Sigmoid colon (tissue), 6 donors: ENCODE measurements at regions not wholly inside any gene's neighbourhood (a gene's known extent, or its start where the extent isn't known, plus 50 kb on each side); places are given as distances from the start of the nearest gene placed in this dataset.

Experiments
- DNase-seq: peaks from one replicate; pipeline ENCODE4 v3.0.0-alpha.2; 2019
- H3K27ac ChIP-seq, 4 donors: fragments of 200-600 bp; sonication (generic); one replicate each; pipeline ENCODE4 v1.5.1; 2016 to 2019; ENCODE audit warnings: mild to moderate bottlenecking in 1 of 4
- H3K27me3 ChIP-seq, 3 donors: fragments of 200-600 bp; sonication (generic); one replicate each; pipeline ENCODE4 v1.5.1; 2019; ENCODE audit warnings: mild to moderate bottlenecking in 1 of 3
- H3K36me3 ChIP-seq, 4 donors: fragments of 200-600 bp; sonication (generic); one replicate each; pipeline ENCODE4 v1.5.1; 2016 to 2019
- H3K4me1 ChIP-seq, 4 donors: fragments of 200-600 bp; sonication (generic); one replicate each; pipeline ENCODE4 v1.5.1; 2017 to 2019
- H3K4me3 ChIP-seq, 4 donors: fragments of 200-600 bp; sonication (generic); one replicate each; pipeline ENCODE4 v1.5.1; 2017 to 2019; ENCODE audit warnings: mild to moderate bottlenecking in 2 of 4, moderate library complexity in 1 of 4
- H3K9me3 ChIP-seq, 4 donors: fragments of 200-600 bp in 3 of 4; sonication (generic) in 3 of 4; one replicate each; pipeline versions ENCODE4 v1.5.1 to v1.6.1; 2013 to 2019
- EP300 ChIP-seq, 4 donors: sonication (generic); formaldehyde crosslinking; IDR thresholded peaks; one replicate each; pipeline ENCODE4 v1.6.1; 2017; ENCODE audit warnings: antibody characterized with exemption in 4 of 4
- POLR2A ChIP-seq, 2 donors: fragments of 450-650 bp; IDR thresholded peaks; one replicate each; pipeline ENCODE4 v1.6.1; 2016; ENCODE audit warnings: antibody characterized with exemption in 2 of 2, mild to moderate bottlenecking in 2 of 2, moderate library complexity in 2 of 2
- POLR2AphosphoS5 ChIP-seq, 4 donors: sonication (generic); formaldehyde crosslinking; IDR thresholded peaks; one replicate each; pipeline ENCODE4 v1.6.1; 2017; ENCODE audit warnings: antibody characterized with exemption in 4 of 4
- WGBS, 2 donors: extraction: QIAGEN DNeasy Blood & Tissue Kit; methylation state at CpG; one replicate each; pipeline ENCODE4 v1.1.7; 2013; 5-methylcytosine and 5-hydroxymethylcytosine counted together
- intact Hi-C: fragments of 100-400 bp; cut with DNase I; formaldehyde crosslinking; loops from one replicate; pipeline ENCODE4 v1.15.1; 2023
- TF ChIP-seq, protein P1 (sequence below), 4 experiments: fragments of 450-650 bp in 3 of 4; fragments of 200-600 bp in 1 of 4; IDR thresholded peaks; one replicate each; pipeline ENCODE4 v1.5.1; 2016 to 2019; ENCODE audit warnings: antibody characterized with exemption in 4 of 4, mild to moderate bottlenecking in 3 of 4, moderate library complexity in 2 of 4
- donor health status: healthy with polysubstance abuse.
- donor health status: healthy.

DNA sequence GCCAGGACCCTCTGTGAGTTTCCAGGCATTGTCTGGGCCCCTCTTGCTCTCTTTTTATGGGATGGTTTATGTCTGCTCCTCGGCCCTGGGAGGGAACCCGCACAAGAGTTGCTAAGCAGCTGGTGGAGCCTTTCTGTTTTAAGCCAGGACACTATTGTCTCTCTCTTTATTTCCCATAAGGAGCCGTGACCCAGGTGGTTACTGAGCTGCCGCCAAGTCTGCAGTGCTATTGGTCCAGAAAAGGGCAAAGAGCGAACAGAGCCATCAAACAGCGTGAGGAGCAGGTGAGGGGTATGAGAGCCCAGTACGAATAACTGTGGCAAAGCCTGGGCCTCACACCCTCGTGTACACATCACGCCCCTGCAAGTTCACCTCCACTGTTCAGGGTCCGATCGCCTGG, 280.2 kb downstream of the SHQ1 start:
- Histone ChIP-seq H3K27me3 (no peaks in the 10 kb centered on the region), H3K27ac (no peak overlapping the region), H3K4me1 (no peaks in the 10 kb centered on the region), H3K36me3 (no peaks in the 10 kb centered on the region), H3K9me3 (no peaks in the 10 kb centered on the region), H3K4me3 (no peak overlapping the region)
- no peak for TF ChIP-seq EP300 (IDR thresholded peaks at IDR 0.05)
- intact Hi-C loops: no loop called here
- DNase-seq: no peak
- 22 to 74% methylated on average over 11 of the region's 11 CpGs for WGBS, 2 donors

DNA sequence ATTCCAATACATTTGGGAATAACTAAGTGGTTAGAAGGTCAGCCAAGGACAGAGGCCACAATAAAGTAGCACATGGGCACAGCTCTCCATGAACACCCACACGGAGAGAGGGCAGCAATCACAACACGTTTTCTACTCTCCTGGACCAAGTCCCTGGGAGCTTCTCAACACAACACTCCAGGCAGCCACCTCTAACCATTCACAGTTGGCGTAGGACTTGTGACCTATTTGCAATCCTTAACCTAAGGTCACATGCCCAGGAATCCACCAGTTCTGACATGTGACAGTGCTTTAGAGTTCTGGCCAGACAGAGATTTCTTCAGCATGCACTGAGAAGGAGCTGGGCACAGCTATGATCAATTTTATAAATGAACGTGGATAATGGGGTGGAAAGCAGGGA, 280.8 kb downstream of the SHQ1 start:
- TF ChIP-seq POLR2AphosphoS5 (IDR thresholded peaks at IDR 0.05) (no peak), EP300 (IDR thresholded peaks at IDR 0.05) (no peak), POLR2A (IDR thresholded peaks at IDR 0.05) (no peak)
- TF ChIP-seq, protein P1, sequence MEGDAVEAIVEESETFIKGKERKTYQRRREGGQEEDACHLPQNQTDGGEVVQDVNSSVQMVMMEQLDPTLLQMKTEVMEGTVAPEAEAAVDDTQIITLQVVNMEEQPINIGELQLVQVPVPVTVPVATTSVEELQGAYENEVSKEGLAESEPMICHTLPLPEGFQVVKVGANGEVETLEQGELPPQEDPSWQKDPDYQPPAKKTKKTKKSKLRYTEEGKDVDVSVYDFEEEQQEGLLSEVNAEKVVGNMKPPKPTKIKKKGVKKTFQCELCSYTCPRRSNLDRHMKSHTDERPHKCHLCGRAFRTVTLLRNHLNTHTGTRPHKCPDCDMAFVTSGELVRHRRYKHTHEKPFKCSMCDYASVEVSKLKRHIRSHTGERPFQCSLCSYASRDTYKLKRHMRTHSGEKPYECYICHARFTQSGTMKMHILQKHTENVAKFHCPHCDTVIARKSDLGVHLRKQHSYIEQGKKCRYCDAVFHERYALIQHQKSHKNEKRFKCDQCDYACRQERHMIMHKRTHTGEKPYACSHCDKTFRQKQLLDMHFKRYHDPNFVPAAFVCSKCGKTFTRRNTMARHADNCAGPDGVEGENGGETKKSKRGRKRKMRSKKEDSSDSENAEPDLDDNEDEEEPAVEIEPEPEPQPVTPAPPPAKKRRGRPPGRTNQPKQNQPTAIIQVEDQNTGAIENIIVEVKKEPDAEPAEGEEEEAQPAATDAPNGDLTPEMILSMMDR (IDR thresholded peaks at IDR 0.05): no peak
- Histone ChIP-seq H3K9me3 (no peaks in the 10 kb centered on the region), H3K36me3 (no peaks in the 10 kb centered on the region), H3K27me3 (no peaks in the 10 kb centered on the region), H3K27ac (no peak overlapping the region), H3K4me1 (no peaks in the 10 kb centered on the region), H3K4me3 (no peak overlapping the region)
- intact Hi-C loops: no loop called here
- 85 to 86% methylated on average over 4 of the region's 4 CpGs for WGBS, 2 donors
- no peak for DNase-seq

DNA sequence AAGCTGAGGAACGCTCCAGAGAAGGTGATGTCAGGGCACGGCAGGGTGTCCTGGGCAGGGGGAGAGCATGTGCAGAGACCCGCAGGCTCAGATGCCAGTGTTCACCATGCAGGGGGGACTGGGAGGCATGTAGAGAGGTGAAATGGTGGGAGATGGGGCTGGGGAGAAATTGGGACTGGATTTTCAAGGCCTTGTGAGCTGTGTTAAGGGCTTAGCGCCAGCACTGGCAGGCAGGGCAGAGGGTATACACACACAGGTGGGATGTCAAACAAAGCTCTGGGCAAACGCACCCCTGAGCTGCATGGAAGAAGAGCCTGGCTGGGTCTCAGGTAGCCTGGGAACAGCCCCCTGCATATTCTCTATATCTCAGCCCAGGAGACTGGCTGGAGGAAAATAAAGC, 282.7 kb downstream of the SHQ1 start:
- no peak overlapping the region for H3K4me3 ChIP-seq

DNA sequence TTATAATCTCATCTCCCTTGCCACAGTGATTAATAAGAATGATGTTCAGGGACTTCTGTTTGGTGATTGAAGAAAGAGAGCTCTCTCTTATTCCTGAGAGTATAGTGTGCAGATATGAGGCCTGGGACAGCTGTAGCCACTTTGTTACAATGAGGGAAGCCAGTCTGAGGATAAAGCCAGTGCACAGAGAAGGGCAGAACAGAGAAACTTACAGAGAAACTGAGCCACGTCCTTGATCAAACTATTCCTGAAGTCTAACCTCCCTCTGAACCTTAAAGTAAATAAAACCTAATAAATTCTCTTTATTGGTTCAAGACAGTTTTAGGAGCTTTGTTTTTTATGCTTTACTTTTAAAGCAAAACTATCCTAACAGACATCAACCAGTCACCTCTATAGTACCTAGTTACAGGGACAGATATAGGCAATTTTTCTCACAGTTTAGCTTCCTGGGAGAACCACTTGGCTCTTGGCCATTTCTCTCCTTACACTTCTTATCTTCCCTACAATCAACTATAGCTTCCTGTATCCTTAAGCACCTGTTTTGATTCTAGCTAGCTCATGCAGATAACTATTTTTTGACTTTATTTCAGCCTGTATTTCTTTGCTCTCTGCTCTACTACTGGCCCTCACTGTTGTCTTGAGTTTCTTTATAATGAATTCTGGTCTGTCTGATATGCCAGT, 284.4 kb downstream of the SHQ1 start:
- H3K9me3 ChIP-seq: peaks cover 0 to 4% (median 0%) of the 10 kb centered on the region in 4 donors
- no peaks in the 10 kb centered on the region for H3K27me3 ChIP-seq
- no peaks in the 10 kb centered on the region for H3K36me3 ChIP-seq
- intact Hi-C loops: no loop called here
- WGBS, 2 donors: 37 to 78% methylated on average over 1 of the region's 1 CpG
- no peak for DNase-seq
- H3K4me3 ChIP-seq: no peak overlapping the region
- no peaks in the 10 kb centered on the region for H3K4me1 ChIP-seq
- H3K27ac ChIP-seq: no peak overlapping the region
- TF ChIP-seq POLR2AphosphoS5 (IDR thresholded peaks at IDR 0.05) (no peak), EP300 (IDR thresholded peaks at IDR 0.05) (no peak), POLR2A (IDR thresholded peaks at IDR 0.05) (no peak)
- TF ChIP-seq, protein P1 (IDR thresholded peaks at IDR 0.05): no peak

More for the DNA sequence above, 282.7 kb downstream of the SHQ1 start:
- no peak for DNase-seq
- WGBS, 2 donors: 97 to 98% methylated on average over 5 of the region's 5 CpGs
- Histone ChIP-seq H3K9me3 (peaks cover 0 to 4% (median 0%) of the 10 kb centered on the region in 4 donors), H3K27ac (no peak overlapping the region), H3K27me3 (no peaks in the 10 kb centered on the region), H3K36me3 (no peaks in the 10 kb centered on the region), H3K4me1 (no peaks in the 10 kb centered on the region)
- TF ChIP-seq EP300 (IDR thresholded peaks at IDR 0.05) (no peak), POLR2AphosphoS5 (IDR thresholded peaks at IDR 0.05) (no peak), POLR2A (IDR thresholded peaks at IDR 0.05) (no peak)
- TF ChIP-seq, protein P1 (IDR thresholded peaks at IDR 0.05): no peak
- intact Hi-C loops: no loop called here

GRCh38 chr3:72560846-72561675, 287.2 kb downstream of the SHQ1 start:
- Histone ChIP-seq H3K36me3 (no peaks in the 10 kb centered on the region), H3K4me1 (no peaks in the 10 kb centered on the region), H3K4me3 (no peak overlapping the region), H3K27me3 (no peaks in the 10 kb centered on the region), H3K27ac (no peak overlapping the region), H3K9me3 (peaks cover 0 to 4% (median 0%) of the 10 kb centered on the region in 4 donors)
- WGBS, 2 donors: 94 to 95% methylated on average over 8 of the region's 8 CpGs
- no peak for DNase-seq
- intact Hi-C loops: no loop called here
- TF ChIP-seq EP300 (IDR thresholded peaks at IDR 0.05) (no peak), POLR2AphosphoS5 (IDR thresholded peaks at IDR 0.05) (no peak), POLR2A (IDR thresholded peaks at IDR 0.05) (no peak)
- TF ChIP-seq, protein P1 (IDR thresholded peaks at IDR 0.05): no peak
